GM19043 (cell line): ENCODE measurements at regions not wholly inside any gene's neighbourhood (a gene's known extent, or its start where the extent isn't known, plus 50 kb on each side); places are given as distances from the start of the nearest gene placed in this dataset.
"Not testable (repeated sequence)": the region's sequence is repeated elsewhere in the genome, so short reads cannot be mapped to it uniquely, and the experiment has no call there.

Experiments
- ATAC-seq: cut with Tn5 transposase; IDR thresholded peaks from one replicate; pipeline ENCODE4 v1.9.1; 2021; ENCODE audit warnings: low read depth; ENCODE audit not compliant: unreplicated experiment

DNA sequence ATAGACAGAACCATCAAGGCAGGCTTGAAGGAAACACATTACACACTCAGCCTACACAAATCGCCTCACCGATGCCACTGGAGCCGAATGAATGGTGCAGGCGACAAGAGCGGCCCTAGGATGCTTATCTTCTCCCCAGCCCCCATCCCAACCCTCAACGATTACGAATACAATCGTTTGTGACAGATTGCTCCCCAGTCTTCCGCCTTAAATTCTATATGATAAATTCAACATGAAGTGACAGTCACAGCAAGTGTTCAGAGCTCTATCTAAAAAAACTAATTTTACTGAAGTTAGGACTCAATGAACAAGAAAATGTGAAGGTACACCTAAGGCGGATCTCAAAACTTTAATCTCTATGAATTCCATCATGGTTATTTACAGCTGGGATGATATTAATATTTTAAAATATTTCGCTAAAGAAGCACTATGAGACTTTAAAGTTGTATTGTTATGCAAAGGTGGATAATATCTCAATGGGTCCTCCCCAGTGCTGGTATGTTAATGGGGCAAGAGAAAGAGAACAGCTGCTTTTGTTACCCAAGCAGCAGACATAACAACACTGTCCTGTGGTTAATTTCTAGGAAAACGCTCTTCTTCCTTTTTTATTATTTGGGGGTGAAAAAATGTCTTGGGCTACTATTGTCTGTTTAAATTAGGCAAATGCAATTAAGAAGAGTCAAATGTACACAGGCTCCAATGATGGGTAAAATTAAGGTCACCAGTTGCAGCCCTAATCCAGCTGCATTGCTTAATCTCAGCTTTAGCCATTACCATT is 147.6 kb upstream of the NR2F2 start:
- no peak for ATAC-seq

DNA sequence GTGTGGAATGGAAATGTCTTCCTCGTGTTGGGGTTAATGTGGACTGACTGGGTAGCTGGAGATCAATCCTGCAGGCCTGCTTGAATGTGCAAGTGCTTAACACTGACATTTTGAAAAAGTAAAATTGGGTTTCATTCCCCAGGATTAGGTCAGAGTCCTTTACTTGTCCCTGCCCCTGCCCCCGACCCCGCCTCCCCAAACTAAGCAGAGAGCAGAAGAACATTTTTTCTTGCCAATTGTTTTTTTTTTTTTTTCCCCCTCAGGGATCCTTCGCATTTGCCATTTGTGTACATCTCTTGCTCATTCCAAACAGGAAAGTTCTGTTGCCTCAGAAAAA is 147.0 kb upstream of the NR2F2 start:
- ATAC-seq = no peak

DNA sequence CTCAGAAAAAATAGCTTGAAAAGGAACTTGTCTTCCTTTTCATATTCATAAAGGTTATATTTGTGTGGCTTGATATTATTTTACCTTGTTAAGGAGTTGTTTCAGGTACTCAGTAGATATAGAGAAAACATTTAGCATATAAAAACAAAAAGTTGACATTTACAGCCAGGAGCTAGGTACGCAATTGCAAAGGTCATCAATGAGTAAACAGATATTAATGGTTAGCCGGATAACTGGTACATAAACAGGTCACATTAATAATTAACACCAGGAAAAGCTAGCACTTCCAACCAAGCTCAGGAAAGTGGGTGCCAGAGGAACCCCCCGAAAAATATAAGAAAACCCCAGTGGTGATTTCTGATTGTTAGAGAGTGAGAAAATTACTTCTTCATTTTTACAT is 146.6 kb upstream of the NR2F2 start:
- no peak for ATAC-seq

DNA sequence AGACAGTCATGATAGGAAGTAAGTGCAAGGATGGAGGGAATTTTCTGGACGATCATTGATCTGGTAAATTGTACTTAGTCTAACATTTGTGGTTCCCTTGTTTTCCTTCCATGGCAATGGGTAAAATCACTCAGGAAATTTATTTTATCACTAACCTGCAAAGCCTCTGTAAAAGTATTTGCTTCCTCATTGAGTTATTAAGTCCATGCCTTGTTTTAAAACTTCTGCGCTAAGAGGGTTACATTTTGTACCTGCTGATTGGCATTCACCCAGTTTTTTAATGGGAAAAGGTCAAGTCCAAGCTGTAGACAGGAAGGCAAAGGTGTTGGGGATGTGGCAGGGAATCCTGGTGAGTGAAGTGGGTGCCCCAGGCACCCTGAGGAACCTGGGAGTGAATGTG is 146.2 kb upstream of the NR2F2 start:
- ATAC-seq = no peak

DNA sequence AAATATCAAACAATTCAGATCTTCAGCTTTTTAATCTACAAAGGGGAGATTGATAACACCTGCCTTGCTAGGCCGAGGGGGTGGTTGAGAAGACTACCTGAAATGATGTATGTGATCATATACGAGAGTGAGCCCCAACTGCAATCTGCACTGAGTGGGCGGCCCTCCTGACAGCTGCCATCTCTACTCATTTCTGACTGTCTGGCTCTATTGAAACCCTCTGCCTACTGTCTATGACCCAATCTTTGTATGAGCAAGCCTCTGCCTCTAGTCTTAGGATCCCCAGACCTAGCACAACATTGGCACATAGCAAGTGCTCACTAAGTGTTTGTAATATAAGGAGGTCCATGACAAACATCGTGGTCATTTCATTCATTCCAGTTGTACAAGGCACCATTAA is 144.4 kb upstream of the NR2F2 start:
- no peak for ATAC-seq

DNA sequence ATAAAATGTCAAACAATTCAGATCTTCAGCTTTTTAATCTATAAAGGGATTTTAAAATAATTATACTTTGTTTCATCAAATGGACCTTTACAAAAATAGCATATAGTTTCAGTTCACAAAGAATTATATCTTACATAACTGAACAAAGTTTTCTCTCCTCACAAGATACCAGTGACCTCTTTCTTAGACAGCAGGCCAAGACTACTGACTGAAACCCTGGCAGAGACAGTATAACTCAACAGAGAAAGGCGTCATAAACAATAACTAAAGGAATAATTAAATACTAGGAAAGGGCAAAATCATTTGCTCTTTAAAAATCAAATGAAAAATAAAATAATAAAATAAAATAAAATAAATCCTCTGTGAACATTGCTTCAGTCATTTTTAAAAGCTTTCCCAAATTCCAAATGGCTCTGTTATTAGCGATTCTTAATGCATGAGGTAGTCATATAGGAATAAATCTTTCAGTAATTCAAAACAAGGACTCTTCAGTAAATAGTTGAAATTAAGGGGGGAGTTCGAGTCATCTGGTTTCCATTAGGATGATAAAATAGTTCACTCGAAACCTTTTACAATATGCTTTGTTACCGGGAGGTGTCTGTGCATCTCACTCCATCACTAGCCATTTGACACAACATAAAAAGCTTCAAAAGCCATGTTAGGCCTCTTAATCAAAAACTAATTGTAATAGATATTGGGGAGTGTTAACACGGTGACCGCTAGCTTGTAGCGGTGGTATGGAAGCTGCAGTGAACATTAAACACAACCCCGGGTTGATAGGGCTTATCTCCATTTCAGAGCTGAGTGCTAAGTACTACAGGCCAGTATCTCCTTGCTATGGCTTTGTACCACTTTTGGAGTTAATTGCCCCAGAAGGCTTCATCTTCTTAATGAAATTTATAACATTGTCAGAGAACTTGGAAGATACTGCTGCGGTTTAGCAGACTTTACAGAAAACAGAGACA is 142.9 kb upstream of the NR2F2 start:
- ATAC-seq = no peak

DNA sequence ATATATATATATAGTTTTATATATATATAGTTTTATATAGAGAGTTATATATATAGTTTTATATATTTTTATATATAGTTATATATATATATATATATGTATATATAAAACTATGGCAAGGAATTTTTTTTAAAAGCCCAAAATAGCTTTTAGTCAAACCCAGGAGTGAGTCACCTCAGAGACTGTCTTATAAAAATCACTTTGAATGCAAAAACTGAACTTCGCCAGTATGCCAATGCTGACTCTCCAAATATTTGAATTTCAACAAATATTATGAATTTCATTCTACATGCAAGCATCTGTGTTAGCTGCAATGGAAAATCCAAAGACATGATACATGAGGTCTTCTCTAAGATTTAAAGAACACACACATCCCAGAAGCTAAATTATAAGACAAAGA is 132.8 kb upstream of the NR2F2 start:
- no peak for ATAC-seq

DNA sequence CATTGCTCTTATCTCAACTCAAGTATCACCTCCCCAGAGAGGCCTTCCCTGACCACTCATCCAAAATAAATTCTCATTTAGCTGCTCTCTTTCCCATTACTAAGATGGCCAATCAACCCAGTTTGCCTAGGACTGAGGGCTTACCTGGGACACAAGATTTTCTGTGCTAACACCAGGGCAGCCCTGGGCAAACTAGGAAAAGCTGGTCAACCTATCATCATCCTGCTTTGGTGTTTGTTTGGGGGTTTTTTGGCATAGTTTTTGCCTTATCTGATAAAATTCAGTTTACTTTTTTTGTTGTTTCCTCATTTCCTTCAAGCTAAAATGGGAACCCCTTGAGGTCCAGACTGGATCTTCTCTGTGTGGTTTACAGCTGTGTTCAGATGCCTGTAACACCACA is 131.4 kb upstream of the NR2F2 start:
- ATAC-seq = no peak

DNA sequence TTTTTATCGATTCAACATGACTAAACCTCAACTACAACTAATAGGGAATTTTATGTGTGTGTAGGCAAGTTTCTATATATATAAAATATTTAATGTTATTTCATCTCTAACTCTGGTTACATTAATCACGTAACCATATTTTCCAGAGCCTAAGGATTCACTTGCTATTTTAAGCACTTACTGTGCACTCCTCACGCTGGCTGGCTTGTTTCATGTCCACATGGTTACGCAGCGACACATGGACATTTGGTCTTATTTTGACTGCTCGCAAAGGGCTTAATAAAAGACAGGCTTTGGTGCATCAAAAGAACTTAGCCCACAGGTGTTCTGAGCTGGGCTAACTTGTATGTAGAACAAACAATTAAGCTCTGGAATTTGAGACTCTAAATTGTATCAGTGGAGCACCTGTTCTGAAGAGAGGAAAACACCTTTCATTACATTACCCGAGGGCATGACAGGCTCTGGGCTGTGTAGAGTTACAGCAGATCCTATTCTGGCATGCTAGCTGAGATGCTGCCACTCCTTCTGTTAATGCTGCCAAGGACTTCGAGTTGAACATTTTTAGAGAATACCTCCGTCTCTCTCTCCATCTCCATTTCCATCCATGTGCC is 130.0 kb upstream of the NR2F2 start:
- ATAC-seq = no peak

DNA sequence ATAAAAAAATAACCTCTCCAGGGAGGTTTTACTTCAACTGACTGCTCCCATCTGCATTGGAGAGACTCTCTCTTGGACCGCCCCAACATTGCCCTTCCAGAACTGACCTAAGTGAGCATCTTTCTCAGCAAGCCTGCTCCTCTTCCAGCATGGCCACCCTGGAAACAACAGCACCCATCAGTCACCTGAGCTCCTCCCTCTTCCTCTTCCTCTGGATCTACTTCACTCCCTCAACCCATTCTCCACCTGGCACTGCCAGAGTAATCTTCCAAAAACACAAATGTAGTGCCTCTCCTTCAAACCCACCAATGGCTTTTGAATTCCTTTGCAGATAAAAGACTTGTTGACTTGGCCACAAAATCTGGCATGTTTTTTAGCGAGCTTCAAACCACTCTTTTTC is 128.8 kb upstream of the NR2F2 start:
- no peak for ATAC-seq

DNA sequence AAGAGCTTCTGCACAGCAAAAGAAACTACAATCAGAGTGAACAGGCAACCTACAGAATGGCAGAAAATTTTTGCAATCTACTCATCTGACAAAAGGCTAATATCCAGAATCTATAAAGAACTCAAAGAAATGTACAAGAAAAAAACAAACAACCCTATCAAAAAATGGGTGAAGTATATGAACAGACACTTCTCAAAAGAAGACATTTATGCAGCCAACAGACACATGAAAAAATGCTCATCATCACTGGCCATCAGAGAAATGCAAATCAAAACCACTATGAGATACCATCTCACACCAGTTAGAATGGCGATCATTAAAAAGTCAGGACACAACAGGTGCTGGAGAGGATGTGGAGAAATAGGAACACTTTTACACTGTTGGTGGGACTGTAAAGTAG is 124.9 kb upstream of the NR2F2 start:
- not testable (repeated sequence) for ATAC-seq

DNA sequence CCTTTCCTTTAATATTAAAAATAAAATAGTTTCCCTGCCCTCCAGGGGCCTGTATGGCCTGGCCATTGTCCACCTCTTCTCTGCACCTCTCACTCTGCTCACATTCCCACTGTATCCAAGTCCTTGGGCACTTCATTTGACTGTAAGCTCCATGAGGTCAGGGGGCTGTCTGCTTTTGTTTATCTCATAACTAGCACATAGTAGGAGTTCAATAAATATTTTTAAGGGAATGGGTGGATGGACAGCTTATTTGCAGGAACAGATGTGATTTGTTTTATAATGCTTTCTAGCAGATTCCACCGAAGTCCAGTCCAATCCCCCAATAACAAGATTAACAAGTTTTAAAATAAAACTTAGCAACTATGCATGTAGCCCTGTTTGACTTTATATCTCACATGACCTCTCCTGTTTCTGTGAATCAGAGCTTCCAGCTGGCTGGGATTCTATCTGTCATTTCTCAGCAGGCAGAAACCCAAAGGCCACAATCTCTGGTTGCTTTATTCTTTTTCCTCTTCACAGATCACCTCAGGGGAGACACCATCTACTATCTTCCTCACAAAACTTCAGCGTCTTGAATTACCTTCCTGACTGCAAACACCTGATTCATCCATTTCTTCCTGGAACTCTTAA is 123.0 kb upstream of the NR2F2 start:
- ATAC-seq = no peak

DNA sequence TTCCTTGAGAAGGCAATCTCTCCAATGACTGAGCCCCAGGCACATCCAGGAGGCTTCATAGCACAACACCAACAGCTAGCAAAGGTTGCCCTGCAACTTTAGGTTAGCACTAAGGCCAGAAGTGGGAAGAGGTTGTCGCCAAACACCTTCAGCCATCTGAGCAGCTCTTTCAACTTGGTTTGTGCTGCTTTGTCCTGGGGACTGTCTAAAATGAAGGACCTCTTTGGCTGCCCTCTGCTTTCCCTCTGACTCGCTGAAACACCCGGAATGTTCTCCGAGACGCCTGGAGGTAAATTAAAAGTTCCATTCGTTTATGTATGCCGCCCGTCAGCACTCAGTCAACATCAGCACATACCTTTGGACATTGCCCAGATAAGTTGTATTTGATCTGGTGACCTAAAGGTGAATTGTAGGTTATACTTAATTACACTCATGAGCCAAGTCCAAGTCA is 121.2 kb upstream of the NR2F2 start:
- ATAC-seq = no peak

DNA sequence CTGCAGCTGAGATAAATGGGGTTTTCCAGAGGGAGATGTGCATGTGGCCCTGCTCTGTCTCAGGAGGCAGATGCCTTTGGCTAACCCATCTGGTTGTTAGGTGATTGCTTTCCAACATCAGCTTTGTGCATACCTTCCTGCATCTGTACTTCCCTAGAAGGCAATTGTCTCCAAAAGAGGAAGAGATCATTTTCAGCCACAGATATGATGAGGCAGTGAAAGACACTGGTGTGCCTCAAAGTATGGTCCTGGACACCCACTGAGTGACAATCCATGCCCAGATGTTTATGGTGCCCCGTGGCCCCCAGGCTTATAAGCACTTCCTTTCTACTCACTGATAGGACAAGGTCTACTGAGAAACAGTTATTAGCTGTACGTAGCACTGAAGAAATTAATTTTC is 117.5 kb upstream of the NR2F2 start:
- ATAC-seq = no peak

DNA sequence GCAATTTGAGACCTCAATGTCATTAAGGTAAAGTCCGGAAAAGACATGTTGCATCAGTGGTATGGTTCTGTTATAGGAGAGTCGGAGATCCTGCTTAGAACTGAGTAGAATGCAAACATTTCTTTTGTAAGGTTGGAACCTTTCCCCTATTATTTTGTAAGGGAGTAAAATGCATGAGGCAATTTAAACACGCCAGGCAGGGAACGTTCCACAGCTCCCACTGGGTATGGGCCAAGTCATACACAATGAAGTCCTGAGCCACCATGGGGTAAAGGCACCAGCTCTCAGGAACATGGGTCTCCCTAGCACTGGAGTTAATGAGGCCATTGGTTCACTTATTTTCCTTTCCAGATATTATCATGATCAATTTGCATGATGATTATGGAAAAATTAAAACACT is 116.6 kb upstream of the NR2F2 start:
- ATAC-seq = no peak

DNA sequence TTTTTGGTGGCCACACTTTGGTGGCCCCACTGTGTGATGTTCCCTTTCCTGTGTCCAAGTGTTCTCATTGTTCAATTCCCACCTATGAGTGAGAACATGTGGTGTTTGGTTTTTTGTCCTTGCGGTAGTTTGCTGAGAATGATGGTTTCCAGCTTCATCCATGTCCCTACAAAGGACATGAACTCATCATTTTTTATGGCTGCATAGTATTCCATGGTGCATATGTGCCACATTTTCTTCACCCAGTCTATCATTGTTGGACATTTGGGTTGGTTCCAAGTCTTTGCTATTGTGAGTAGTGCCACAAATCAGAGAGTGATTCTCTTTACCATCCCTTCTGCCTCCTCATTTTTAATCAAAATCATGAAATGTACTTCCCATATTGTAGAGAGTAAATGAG is 114.0 kb upstream of the NR2F2 start:
- not testable (repeated sequence) for ATAC-seq

DNA sequence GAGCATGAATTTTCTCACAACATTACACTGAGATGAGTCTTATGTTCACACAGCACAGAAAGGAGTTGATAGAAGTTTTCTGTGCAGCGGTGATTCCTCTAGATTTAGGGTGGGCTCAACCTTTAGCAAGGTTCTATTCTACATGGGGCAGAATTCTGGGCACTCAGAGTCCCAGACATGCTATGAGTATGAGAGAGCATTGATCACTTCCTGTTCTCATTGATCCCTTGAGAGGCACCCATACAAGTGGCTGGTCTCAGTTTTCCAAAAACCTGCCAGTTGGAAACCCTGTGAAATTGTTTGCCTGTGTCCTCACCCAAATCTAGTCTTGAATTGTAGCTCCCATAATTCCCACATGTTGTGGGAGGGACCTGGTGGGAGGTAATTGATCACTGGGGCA is 112.5 kb upstream of the NR2F2 start:
- no peak for ATAC-seq

DNA sequence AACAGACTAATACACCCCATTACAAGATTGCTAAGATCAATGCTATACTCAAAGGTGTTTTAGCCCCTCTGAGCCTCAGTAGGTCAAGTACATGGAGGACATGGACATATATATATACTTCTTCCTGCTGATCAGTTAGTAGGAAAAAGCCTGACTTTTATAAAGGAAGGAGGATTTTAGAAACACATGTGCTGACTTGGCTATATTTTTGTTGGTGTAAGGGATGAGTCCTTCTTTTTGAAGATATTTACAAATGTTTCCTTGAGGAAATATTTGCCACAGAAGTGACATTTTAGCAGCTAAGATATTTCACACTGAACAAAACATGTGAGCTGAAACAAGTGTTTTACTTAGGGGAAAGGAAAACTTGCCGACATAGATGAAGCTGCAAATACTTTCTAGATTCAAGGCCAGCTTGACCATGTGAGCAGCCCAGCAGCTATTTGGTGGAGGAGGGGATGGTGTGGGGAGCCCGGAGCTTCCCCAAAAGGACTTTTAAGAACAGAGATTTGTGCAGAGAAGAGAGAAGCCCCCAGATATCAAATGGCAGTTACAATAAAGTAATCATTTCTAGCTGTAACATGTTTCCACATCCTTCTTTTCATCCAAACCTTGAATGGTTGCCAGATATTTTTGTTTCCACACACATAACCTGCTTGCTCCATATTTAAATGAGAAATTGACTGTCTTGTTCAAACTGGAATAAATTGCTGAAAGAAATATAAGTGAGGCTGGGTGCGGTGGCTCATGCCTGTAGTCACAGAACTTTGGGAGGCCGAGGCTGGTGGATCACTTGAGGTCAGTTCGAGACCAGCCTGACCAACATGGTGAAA is 111.7 kb upstream of the NR2F2 start:
- ATAC-seq = no peak

DNA sequence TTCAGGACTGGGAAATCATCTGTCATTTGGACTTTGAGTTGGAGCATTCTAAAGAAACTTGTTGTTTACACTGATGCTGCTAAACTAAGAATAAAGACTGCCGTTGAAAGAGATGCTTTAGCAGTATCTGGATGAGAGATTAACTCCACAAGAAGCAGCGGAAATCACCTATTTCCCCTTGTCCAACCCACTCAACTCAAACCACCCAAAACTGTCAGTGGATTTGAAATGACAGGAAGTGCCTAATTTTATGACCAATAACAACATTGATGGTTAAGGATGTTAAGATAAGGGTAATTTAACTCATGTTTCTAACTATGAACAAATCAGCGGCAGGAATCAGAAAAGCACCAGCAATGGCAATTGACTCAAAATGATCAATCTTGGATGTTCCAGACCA is 110.8 kb upstream of the NR2F2 start:
- ATAC-seq = no peak

DNA sequence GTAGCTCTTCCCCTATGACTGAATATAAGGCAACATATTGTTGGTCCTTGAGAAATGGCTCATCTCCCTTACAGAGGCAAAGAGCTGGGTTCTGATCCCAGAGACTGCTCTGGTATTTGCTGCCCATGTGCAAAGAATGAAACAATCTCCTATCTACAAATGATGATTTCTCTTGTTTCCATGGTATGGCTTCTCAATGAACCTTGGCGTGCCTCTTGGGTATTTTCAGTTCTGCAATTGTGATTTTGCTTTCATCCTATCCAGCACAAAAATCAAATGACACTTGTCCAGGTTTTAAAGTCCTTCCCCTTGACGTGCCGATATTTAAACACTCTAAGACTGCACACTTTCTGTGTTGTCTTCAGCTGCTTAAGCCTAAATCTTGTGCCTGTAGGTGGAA is 109.8 kb upstream of the NR2F2 start:
- ATAC-seq = no peak
